Choroid plexus epithelial cell (primary cell): ENCODE measurements at regions not wholly inside any gene's neighbourhood (a gene's known extent, or its start where the extent isn't known, plus 50 kb on each side); places are given as distances from the start of the nearest gene placed in this dataset.

Experiments
- DNase-seq: peaks from one replicate; pipeline ENCODE4 v3.0.0-alpha.2; 2010; ENCODE audit warnings: low read depth
- H3K4me3 ChIP-seq: 2 replicates; pipeline ENCODE4 v1.5.1; 2011; ENCODE audit warnings: low read depth, mild to moderate bottlenecking, control low read depth, low read length, moderate library complexity
- CTCF ChIP-seq: conservative IDR thresholded peaks from 2 replicates; pipeline ENCODE4 v1.5.1; 2011; ENCODE audit warnings: low read depth, mild to moderate bottlenecking, control low read depth, inconsistent platforms, low read length, moderate library complexity

GRCh38 chr13:66207610-66208009 is 1022.5 kb downstream of the PCDH9 start:
- TF ChIP-seq CTCF: no peak
- H3K4me3 ChIP-seq: no peak overlapping the region
- DNase-seq: no peak

- no peak for TF ChIP-seq CTCF
- DNase-seq: no peak
- no peak overlapping the region for H3K4me3 ChIP-seq
Measured at GRCh38 chr13:66205807-66206206, 1024.3 kb downstream of the PCDH9 start.

- H3K4me3 ChIP-seq: no peak overlapping the region
- TF ChIP-seq CTCF: peak; percentile 59
- peak; percentile 57 for DNase-seq
Measured at GRCh38 chr13:66200555-66200954, 1029.6 kb downstream of the PCDH9 start.

- DNase-seq: no peak
- no peak for TF ChIP-seq CTCF
- H3K4me3 ChIP-seq: no peak overlapping the region
Measured at GRCh38 chr13:66195238-66195637, 1034.9 kb downstream of the PCDH9 start.

GRCh38 chr13:66189986-66190385 is 1040.2 kb downstream of the PCDH9 start:
- TF ChIP-seq CTCF: no peak
- H3K4me3 ChIP-seq: no peak overlapping the region
- DNase-seq: no peak

- DNase-seq: peak; percentile 9
- H3K4me3 ChIP-seq: no peak overlapping the region
- TF ChIP-seq CTCF: no peak
Measured at GRCh38 chr13:66180836-66181235, 1049.3 kb downstream of the PCDH9 start.

- TF ChIP-seq CTCF: no peak
- H3K4me3 ChIP-seq: no peak overlapping the region
- DNase-seq: no peak
Measured at GRCh38 chr13:66171920-66172319, 1058.2 kb downstream of the PCDH9 start.
